HG03558 (cell line): ENCODE measurements at regions not wholly inside any gene's neighbourhood (a gene's known extent, or its start where the extent isn't known, plus 50 kb on each side); places are given as distances from the start of the nearest gene placed in this dataset.
"Not testable (repeated sequence)": the region's sequence is repeated elsewhere in the genome, so short reads cannot be mapped to it uniquely, and the experiment has no call there.

Experiments used
- ATAC-seq: cut with Tn5 transposase; IDR thresholded peaks from one replicate; pipeline ENCODE4 v1.9.1; 2021; ENCODE audit warnings: moderate number of reproducible peaks; ENCODE audit not compliant: unreplicated experiment; ENCODE audit errors: extremely low read depth

- no peak for ATAC-seq
These were observed 608.6 kb upstream of the NR3C2 start for GRCh38 chr4:149050840-149051239.

DNA sequence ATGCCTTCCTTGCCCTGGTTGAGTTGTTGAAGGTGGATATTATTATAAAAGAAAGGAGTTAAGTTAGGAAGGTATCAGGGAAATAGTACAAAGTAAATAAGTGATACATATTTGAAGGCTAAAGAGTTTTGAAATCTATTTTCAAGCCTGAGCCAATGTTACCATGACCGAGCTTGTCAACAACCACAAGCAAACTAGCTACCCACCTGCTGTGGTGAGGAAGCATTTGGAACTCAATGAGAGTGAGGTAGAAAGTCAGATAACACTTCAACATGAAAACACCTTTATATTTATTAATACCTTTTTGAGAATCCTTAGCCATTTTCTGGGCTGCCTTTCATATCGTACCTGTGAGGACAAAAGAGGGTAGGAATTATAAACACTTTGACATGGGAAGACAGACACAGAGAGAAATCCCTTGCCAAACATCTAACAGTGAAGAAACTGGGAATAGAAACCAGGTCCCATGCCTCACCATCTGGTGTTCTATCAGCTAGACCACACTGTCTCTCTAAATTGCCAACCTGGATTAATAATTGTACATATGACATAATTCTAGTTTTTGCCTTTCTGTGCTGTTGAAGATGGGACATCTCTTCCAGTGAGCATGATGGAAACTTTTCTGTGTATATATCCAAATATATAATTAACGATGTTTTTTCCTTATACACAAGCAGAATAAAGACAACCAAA, 606.4 kb upstream of the NR3C2 start:
- no peak for ATAC-seq

- ATAC-seq: no peak
These were observed 605.2 kb upstream of the NR3C2 start for GRCh38 chr4:149047368-149047767.

DNA sequence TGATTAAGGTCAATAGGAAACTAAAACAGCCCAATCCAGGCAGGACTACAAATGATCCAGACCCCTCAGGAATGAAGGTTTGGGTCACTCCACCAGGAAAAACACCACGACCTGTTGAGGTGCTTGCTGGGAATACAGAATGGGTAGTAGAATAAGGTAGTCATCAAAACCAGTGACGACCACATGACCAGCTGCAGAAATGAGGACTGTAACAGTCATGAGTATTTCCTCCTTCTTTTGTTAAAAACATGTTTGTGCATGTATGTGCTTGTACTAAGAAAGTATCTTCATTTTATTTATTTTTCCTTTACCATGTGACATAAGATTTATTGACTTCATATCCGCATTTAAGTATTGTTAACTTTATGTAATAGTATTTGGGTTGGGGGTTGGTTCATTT, 603.5 kb upstream of the NR3C2 start:
- no peak for ATAC-seq

DNA sequence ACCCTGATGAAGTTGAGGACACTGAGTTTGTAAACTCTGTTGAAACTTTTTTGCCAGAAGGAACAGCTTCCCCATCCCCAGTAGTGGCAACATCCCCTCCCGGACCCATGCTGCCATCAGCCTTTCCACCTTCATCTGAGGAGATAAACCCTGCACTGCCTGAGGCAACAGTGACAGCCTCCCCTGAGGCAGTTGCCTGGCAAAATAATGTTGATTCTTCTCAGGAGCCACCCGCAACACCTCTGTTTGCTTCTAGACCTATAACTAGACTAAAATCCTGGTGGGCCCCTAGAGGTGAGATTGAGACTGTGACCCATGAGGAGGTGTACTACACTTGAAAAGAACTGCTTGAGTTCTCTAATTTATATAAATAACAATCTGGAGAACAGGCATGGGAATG, 597.6 kb upstream of the NR3C2 start:
- not testable (repeated sequence) for ATAC-seq

DNA sequence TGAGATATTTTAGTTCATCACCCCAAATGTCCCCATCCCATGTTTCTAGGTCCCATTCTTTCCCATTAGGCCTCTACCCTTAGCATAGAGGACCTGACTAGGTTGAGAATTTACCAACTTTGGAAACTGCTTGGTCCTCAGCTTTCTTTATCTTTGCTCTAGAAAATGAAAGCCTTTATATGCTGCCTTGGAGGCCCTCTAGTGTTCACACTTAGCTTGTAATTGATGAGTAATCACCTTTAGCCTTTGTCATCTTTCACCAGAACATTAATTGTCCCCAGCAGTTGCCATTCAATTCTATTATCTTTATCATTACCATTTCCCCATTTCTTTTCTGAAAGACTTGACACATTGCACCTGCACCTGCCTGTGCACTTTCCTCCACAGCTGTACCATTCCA, 589.2 kb upstream of the NR3C2 start:
- ATAC-seq: no peak

DNA sequence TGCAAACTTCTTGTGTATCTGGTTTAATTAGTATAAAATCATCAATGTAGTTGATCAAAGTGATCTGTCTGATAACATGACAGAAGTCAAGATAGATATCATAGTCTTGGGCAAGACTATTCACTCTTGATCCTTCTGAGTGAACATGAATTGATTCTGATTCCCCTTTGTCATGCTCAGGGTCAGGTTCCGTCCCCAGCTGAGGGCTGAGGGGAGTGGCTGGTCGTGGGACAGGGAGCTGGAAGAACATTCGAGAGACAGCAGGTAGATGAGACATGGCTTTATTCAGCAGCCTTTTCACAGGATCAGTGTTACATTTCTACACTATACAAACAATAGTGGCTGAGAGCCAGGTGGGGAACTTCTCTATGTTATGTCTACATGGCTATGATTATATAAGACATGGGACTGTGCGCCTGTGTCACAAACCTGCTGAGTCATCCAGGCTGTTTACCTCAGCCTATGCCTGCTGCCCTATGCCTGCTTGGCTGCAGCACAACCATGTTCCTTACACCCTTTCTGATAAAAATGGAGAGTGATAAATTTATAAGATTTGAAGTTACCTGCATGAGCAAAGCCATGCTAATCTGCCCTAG, 586.9 kb upstream of the NR3C2 start:
- no peak for ATAC-seq

DNA sequence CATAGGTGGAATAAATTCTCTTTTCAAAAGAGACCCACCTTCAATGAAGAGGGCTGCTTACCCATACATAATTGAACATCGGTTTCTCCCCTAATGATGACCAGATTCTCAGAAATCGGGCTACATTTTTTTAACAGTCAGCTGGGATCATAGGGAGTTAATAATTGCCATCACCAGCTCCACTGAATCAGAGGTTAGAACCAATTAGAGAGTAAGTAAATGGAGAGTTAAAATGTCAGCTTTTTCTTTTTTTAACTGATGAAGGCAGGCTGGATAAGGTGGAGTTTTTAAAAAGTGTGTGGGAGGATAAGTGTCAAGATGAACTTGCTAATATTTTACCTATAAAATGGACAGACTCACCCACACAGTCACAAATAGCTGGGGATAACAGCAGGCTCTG, 584.5 kb upstream of the NR3C2 start:
- no peak for ATAC-seq

DNA sequence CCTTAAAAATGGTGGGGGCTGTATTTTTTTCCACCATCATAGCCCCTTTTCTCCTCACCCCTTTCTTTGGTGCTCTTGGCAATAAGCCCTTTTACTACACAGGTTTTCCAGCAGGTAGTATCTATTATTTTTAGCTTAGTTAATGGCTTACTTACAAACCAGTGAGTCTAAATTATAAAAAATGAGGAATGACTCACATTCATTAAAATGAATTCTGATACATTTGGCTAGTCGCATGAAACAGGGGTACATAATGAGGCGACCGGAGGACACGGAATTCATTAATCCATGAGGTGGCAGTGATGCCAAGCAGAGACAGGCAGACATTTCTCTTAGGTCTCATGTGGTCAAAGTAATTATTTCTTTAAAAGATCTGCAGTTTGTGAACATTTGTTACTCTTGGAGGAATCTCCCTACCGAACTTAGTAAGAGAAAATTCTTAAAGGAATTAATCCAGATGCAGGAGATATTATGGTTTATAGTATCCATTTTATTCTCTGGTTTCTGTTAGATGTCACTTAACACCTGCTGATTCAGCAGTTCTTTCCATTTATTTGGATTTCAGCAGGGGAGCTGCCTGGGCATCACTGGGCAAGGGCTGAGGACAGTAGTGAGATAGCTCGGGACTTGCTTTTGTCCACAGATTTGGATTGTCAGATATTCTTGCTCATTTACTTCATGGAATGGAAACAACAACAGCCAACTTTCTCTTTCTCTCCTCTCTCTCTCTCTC, 575.0 kb upstream of the NR3C2 start:
- no peak for ATAC-seq

DNA sequence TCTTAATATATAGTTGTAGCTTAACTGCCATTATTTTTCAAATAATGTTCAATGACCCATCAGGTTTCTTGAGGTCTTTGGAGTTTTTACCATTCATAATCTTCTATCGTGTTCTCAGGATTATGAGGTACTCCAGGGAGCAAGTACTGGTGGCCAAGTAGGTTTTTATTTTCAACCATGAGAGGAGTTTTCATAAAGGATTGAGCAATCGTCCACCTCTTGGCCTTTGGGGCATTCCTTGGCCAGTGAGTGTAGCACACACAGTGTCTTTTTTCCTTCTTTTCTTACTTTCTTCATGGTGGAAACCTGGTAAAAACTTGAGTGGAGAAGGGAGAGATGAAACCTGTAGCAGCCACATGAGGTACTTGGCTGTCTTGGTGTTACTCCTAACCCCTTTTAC, 567.0 kb upstream of the NR3C2 start:
- ATAC-seq: no peak

DNA sequence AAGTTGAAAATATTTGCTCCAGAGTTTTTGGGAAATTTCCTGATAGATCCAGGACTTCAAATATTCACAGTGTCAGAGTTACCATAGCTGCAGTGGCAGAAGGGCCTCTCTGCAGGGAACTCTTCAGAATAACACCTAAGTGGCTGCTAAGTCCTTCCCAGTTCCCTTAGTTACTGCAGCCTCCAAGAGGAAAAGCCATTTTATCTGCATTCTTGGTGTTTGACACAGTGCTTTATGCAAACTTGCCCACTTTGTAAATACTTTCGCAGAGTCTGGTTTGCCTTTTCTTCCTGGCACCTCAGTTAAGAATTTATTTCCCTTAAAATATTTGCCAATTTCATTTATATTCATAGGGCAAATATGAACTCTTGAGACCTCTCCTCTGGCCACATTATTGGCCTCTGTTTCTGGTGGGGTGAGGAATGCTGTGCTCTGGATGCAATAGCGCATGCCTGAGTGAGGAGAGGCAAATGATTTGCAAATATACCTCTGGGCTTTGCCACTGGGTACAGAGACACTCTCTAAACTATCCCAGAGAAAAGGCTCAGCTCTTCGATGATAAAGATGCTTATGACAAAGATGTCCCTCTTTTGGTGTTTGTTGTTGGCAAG, 566.3 kb upstream of the NR3C2 start:
- ATAC-seq: no peak

DNA sequence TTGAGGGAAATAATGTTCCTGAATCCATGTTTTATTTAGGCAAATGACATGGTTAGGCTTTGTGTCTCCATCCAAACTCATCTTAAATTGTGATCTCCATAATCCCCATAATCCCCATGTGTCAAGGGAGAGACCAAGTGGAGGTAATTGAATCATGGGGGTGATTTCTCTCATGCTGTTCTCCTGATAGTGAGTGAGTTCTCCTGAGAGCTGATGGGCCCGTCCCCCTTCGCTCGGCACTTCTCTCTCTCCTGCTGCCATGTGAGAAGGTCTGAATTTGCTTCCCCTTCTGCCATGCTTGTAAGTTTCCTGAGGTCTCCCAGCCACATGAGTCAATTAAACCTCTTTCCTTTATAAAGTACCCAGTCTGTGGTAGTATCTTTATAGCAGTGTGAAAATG, 563.0 kb upstream of the NR3C2 start:
- no peak for ATAC-seq

DNA sequence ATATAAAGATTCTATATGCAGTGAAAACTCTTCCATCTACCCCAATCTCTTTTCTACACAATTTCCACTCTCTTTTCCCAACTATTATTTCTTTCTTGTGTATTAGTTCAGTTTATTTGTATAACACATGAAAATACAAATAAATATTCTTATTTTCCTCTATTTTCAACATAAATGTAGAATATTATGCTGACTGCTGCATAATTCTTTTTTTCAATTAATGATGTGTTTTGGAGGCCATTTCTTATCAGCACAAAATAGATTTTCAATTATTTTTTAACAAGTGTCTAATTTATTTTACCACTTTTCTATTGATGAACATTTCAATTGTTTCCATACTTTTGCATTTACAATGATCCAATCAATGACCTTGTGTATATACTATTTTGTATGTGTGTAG, 557.7 kb upstream of the NR3C2 start:
- ATAC-seq: no peak

- ATAC-seq: no peak
These were observed 556.5 kb upstream of the NR3C2 start for GRCh38 chr4:148998719-148999118.

GRCh38 chr4:148986951-148987350, 544.7 kb upstream of the NR3C2 start:
- no peak for ATAC-seq

- no peak for ATAC-seq
These were observed 542.7 kb upstream of the NR3C2 start for GRCh38 chr4:148984951-148985350.

DNA sequence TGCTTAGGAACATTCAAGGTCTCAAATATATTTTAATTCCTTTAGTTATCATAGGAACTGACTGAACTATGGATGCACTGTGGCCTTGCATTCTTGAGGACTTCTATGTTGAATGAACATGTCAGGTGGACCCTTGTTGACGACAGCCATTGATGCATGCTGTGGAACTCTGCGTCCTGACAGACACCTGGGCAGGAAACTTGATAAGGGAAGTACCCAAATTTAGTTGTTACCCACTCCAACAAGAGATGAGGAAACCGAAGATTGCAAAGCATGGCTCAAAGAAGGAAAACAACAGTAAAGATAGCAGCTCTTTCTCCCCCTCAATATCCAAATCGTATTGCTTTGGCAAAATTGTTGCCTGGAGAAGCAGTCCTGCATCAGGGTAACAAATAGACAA, 540.0 kb upstream of the NR3C2 start:
- ATAC-seq: no peak

DNA sequence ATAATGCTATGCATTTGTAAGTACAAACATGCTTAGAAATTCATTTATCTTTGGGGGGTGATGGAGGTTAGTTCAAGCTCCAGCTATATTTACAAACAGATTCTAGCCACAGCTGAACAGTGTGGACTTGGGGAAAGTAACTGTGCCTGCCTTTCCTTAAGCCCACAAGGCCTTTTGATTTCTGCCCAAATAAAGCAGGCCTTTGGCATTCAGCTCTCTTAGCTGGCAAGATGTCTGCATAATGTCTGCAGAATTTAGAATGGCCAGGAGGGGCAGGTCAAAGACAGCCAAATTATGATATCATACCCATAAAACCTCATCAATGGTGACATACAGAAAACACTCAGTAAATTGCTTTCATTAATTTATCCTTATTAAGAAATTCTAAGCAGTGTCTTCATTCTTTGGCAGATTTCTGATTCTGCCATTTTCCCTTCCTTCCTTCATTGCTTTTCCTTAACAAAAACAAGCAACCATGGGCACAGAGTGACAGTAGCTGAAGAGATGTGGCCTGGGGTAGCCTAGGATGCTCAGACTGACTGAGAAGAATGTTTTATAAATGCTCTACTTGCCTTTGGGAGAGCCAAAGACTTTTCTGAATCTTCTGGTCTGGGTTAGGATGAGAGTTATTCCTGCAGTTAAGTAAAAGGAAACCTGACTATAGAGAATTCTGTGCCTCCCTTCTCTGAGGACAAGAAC, 538.7 kb upstream of the NR3C2 start:
- ATAC-seq: no peak

DNA sequence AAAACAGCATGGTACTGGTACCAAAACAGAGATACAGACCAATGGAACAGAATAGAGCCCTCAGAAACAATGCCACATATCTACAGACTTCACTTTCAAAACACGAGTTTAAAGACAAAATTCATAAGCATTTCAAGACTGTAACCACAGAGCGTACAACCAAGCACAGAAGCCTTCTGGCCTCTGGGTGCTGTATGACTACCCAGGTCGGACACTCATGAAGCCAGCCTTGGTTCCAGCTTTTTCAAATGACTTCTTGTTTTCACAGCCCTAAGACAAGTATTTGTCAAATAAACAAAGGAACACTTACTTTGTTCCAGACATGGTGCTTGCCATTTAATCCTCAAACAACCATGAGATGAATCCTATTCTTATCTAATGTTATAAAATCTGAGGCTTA, 536.1 kb upstream of the NR3C2 start:
- ATAC-seq: no peak

DNA sequence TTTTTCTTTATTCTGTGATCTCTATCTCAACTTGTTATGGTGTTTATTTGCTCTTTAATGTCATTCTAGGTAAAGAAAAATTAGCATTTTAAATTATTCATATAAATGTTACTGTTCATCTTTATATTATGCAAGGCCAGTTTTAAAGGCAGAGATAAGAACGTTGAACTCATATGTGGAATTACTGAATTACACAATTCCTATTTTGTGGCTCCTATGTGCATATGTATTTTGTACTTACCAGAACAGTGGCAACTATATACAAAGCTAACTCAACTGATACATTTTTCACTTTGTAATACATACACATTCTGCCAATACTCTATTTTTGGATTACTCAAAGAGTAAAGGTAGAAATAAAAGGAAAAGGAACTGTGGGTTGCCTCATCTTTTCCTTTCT, 533.2 kb upstream of the NR3C2 start:
- no peak for ATAC-seq

DNA sequence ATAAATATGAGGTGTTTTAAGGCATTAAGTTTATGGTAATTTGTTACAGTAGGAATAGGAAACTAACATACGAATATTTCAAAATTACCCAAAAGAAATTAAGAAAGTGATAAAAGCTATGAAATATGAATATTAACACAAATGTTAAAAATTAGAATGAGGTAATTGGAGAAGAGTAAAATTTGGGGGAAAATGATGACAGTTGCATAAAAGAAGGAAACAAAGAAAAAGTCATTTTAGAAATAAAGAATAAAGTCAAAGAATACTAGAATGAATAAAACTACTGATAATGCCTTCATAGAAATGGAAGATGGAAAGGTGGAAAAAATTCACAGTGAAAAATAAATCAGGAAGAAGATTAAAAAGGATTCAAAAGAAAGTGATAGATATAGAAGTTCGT, 522.9 kb upstream of the NR3C2 start:
- no peak for ATAC-seq
